ENCODE measurements at regions not wholly inside any gene's neighbourhood (a gene's known extent, or its start where the extent isn't known, plus 50 kb on each side); places are given as distances from the start of the nearest gene placed in this dataset.

GRCh38 chr17:77464988-77465357, 324.2 kb downstream of the SEC14L1 start:
- TF ChIP-seq REST (IDR thresholded peaks at IDR 0.05; ENCODE audit: insufficient read depth in 1 of 2, low read depth in 2 of 2, low read length in 2 of 2) (no peak), TAF1 (IDR thresholded peaks at IDR 0.05; ENCODE audit: borderline replicate concordance, insufficient read depth, low read length) (no peak), POLR2AphosphoS5 (IDR thresholded peaks at IDR 0.05; ENCODE audit: low read depth, low read length) (no peak)

All from PFSK-1 (cell line).